GM12874 (cell line): ENCODE measurements at regions not wholly inside any gene's neighbourhood (a gene's known extent, or its start where the extent isn't known, plus 50 kb on each side); places are given as distances from the start of the nearest gene placed in this dataset.

Experiments
- CTCF ChIP-seq: IDR thresholded peaks from 2 replicates; pipeline ENCODE4 v1.5.1; 2011; ENCODE audit warnings: low read depth, mild to moderate bottlenecking, control low read depth, low read length, moderate library complexity; ENCODE audit not compliant: insufficient read depth

GRCh38 chr1:88070956-88071355 is 613.1 kb upstream of the PKN2 start:
- no peak for TF ChIP-seq CTCF

- TF ChIP-seq CTCF = no peak
These were observed 609.4 kb upstream of the PKN2 start for GRCh38 chr1:88074661-88075060.

GRCh38 chr1:88075813-88076212 is 608.3 kb upstream of the PKN2 start:
- TF ChIP-seq CTCF = no peak

GRCh38 chr1:88079036-88079435 is 605.0 kb upstream of the PKN2 start:
- TF ChIP-seq CTCF = peak; percentile 18; the same call in 1 of the 2 replicates

GRCh38 chr1:88080875-88081274 is 603.2 kb upstream of the PKN2 start:
- no peak for TF ChIP-seq CTCF

- no peak for TF ChIP-seq CTCF
These were observed 595.6 kb upstream of the PKN2 start for GRCh38 chr1:88088481-88088880.

- TF ChIP-seq CTCF = no peak
These were observed 594.1 kb upstream of the PKN2 start for GRCh38 chr1:88089961-88090360.

GRCh38 chr1:88098881-88099280 is 585.2 kb upstream of the PKN2 start:
- TF ChIP-seq CTCF = no peak
